Liver (tissue), 8 donors: ENCODE measurements at regions not wholly inside any gene's neighbourhood (a gene's known extent, or its start where the extent isn't known, plus 50 kb on each side); places are given as distances from the start of the nearest gene placed in this dataset.

Experiments
- DNase-seq: peaks from one replicate; pipeline ENCODE4 v3.0.0-alpha.2; 2017; ENCODE audit warnings: low spot score
- H3K27ac ChIP-seq, 2 donors: one replicate each; pipeline ENCODE4 v1.7.0; 2013; ENCODE audit warnings: inconsistent platforms in 2 of 2, low read length in 2 of 2, control low read depth in 1 of 2, low read depth in 1 of 2, mild to moderate bottlenecking in 1 of 2
- H3K27me3 ChIP-seq, 4 donors: one replicate each; pipeline versions ENCODE4 v1.6.1 to v1.7.0; 2013; ENCODE audit warnings: low read length in 3 of 4, inconsistent platforms in 1 of 4, mild to moderate bottlenecking in 1 of 4, moderate library complexity in 1 of 4; ENCODE audit not compliant: control insufficient read depth in 4 of 4, insufficient read depth in 4 of 4
- H3K36me3 ChIP-seq, 4 donors: one replicate each; pipeline versions ENCODE4 v1.6.1 to v1.7.0; 2013; ENCODE audit warnings: low read length in 3 of 4, mild to moderate bottlenecking in 3 of 4, low read depth in 1 of 4, moderate library complexity in 1 of 4; ENCODE audit not compliant: control insufficient read depth in 4 of 4, insufficient read depth in 3 of 4
- H3K4me1 ChIP-seq, 4 donors: one replicate each; pipeline versions ENCODE4 v1.6.1 to v1.7.0; 2013; ENCODE audit warnings: low read length in 3 of 4, mild to moderate bottlenecking in 3 of 4, moderate library complexity in 1 of 4; ENCODE audit not compliant: control insufficient read depth in 4 of 4, insufficient read depth in 4 of 4
- H3K4me3 ChIP-seq, 3 donors: one replicate each; pipeline versions ENCODE4 v1.6.1 to v1.7.0; 2013; ENCODE audit warnings: low read length in 3 of 3, control low read depth in 1 of 3, low read depth in 1 of 3, mild to moderate bottlenecking in 1 of 3
- H3K9ac ChIP-seq, 2 donors: one replicate each; pipeline ENCODE4 v1.7.0; 2013; ENCODE audit warnings: low read length in 2 of 2, mild to moderate bottlenecking in 2 of 2, moderate library complexity in 2 of 2, control low read depth in 1 of 2, low read depth in 1 of 2
- H3K9me3 ChIP-seq, 4 donors: one replicate each; pipeline versions ENCODE4 v1.6.1 to v1.7.0; 2013; ENCODE audit warnings: low read length in 3 of 4; ENCODE audit not compliant: control insufficient read depth in 4 of 4
- EGR1 ChIP-seq, 2 donors: IDR thresholded peaks; 2 replicates each; pipeline ENCODE4 v1.6.1; 2016 to 2018; ENCODE audit warnings: antibody characterized with exemption in 2 of 2, low read depth in 2 of 2
- FOXA1 ChIP-seq: IDR thresholded peaks from 2 replicates; pipeline ENCODE4 v1.6.1; 2016; ENCODE audit warnings: antibody characterized with exemption
- FOXA2 ChIP-seq: IDR thresholded peaks from 2 replicates; pipeline ENCODE4 v1.6.1; 2016; ENCODE audit warnings: antibody characterized with exemption
- GABPA ChIP-seq, 2 donors: IDR thresholded peaks in 1 of 2; conservative IDR thresholded peaks in 1 of 2; 2 replicates each; pipeline ENCODE4 v1.6.1; 2016; ENCODE audit warnings: antibody characterized with exemption in 2 of 2, mild to moderate bottlenecking in 1 of 2, moderate library complexity in 1 of 2
- HNF4A ChIP-seq, 2 donors: conservative IDR thresholded peaks; 2 replicates each; pipeline ENCODE4 v1.6.1; 2016; ENCODE audit warnings: antibody characterized with exemption in 2 of 2, mild to moderate bottlenecking in 2 of 2
- HNF4G ChIP-seq: IDR thresholded peaks from 2 replicates; pipeline ENCODE4 v1.6.1; 2016; ENCODE audit warnings: antibody characterized with exemption
- JUND ChIP-seq, 2 donors: IDR thresholded peaks; 2 replicates each; pipeline ENCODE4 v1.6.1; 2016; ENCODE audit warnings: antibody characterized with exemption in 2 of 2
- NR2F2 ChIP-seq: IDR thresholded peaks from 2 replicates; pipeline ENCODE4 v1.6.1; 2016; ENCODE audit warnings: antibody characterized with exemption
- RAD21 ChIP-seq, 2 donors: IDR thresholded peaks; 2 replicates each; pipeline ENCODE4 v1.6.1; 2016; ENCODE audit warnings: antibody characterized with exemption in 2 of 2, mild to moderate bottlenecking in 2 of 2
- RXRA ChIP-seq, 2 donors: IDR thresholded peaks; 2 replicates each; pipeline ENCODE4 v1.6.1; 2017 to 2018; ENCODE audit warnings: antibody characterized with exemption in 2 of 2, mild to moderate bottlenecking in 1 of 2
- SP1 ChIP-seq: IDR thresholded peaks from 2 replicates; pipeline ENCODE4 v1.6.1; 2018; ENCODE audit warnings: antibody characterized with exemption, mild to moderate bottlenecking
- TAF1 ChIP-seq: conservative IDR thresholded peaks from 2 replicates; pipeline ENCODE4 v1.6.1; 2016; ENCODE audit warnings: antibody characterized with exemption, mild to moderate bottlenecking
- YY1 ChIP-seq: IDR thresholded peaks from 2 replicates; pipeline ENCODE4 v1.6.1; 2016; ENCODE audit warnings: antibody characterized with exemption, mild to moderate bottlenecking
- WGBS: extraction: QIAGEN DNeasy Blood & Tissue Kit; methylation state at CpG from one replicate; pipeline ENCODE4 v1.1.7; 2013; 5-methylcytosine and 5-hydroxymethylcytosine counted together
- TF ChIP-seq, protein P1 (sequence below): fragments of 150-350 bp; IDR thresholded peaks from 2 replicates; pipeline ENCODE4 v1.5.1; 2017; ENCODE audit warnings: improper control_type of control experiment, low read depth, low read length; ENCODE audit not compliant: missing input control
- TF ChIP-seq, protein P2 (sequence below): IDR thresholded peaks from 2 replicates; pipeline ENCODE4 v1.6.1; 2016; ENCODE audit warnings: antibody characterized with exemption
- TF ChIP-seq, protein P3 (sequence below): IDR thresholded peaks from 2 replicates; pipeline ENCODE4 v1.6.1; 2016; ENCODE audit warnings: antibody characterized with exemption
- TF ChIP-seq, protein P4 (sequence below): IDR thresholded peaks from 2 replicates; pipeline ENCODE4 v1.6.1; 2016; ENCODE audit warnings: antibody characterized with exemption, mild to moderate bottlenecking
- TF ChIP-seq, protein P5 (sequence below): IDR thresholded peaks from 2 replicates; pipeline ENCODE4 v1.6.1; 2016; ENCODE audit warnings: antibody characterized with exemption
- donor health status: healthy.
- donor health status: healthy.
- donor health status: healthy.
- donor health status: healthy.
- donor health status: healthy.

DNA sequence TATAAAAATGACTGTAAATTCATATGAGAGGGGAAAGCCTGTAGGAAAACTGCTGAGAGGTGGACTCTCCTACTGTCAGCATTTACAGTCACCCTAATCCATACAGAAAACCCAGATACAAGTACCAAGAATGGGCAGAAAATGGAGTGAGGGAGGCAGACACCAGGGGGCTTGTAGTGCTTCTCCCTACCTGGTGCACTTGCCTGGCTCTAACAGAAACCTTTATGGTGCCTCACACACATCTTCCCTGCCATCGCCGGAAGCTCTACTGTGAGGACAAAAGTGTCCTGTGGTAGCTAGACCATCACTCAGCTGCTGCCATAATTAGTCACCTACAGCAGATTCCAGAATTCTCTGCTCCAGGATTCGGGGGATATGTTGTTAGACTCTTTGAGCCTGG is 441.3 kb downstream of the TFAP2B start:
- no peak overlapping the region for H3K9ac ChIP-seq
- DNase-seq: no peak
- H3K27me3 ChIP-seq: no peaks in the 10 kb centered on the region
- no peak overlapping the region for H3K4me3 ChIP-seq
- H3K4me1 ChIP-seq: peaks cover 0 to 3% (median under 1%) of the 10 kb centered on the region in 4 donors
- WGBS: 87% methylated on average over 3 of the region's 3 CpGs
- H3K36me3 ChIP-seq: no peaks in the 10 kb centered on the region
- no peak overlapping the region for H3K27ac ChIP-seq
- no peak for TF ChIP-seq FOXA2
- no peak for TF ChIP-seq HNF4A (conservative IDR thresholded peaks at IDR 0.05)
- TF ChIP-seq, protein P1, sequence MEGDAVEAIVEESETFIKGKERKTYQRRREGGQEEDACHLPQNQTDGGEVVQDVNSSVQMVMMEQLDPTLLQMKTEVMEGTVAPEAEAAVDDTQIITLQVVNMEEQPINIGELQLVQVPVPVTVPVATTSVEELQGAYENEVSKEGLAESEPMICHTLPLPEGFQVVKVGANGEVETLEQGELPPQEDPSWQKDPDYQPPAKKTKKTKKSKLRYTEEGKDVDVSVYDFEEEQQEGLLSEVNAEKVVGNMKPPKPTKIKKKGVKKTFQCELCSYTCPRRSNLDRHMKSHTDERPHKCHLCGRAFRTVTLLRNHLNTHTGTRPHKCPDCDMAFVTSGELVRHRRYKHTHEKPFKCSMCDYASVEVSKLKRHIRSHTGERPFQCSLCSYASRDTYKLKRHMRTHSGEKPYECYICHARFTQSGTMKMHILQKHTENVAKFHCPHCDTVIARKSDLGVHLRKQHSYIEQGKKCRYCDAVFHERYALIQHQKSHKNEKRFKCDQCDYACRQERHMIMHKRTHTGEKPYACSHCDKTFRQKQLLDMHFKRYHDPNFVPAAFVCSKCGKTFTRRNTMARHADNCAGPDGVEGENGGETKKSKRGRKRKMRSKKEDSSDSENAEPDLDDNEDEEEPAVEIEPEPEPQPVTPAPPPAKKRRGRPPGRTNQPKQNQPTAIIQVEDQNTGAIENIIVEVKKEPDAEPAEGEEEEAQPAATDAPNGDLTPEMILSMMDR: no peak
- TF ChIP-seq, protein P2, sequence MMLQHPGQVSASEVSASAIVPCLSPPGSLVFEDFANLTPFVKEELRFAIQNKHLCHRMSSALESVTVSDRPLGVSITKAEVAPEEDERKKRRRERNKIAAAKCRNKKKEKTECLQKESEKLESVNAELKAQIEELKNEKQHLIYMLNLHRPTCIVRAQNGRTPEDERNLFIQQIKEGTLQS: no peak
- TF ChIP-seq TAF1: no peak
- TF ChIP-seq, protein P3, sequence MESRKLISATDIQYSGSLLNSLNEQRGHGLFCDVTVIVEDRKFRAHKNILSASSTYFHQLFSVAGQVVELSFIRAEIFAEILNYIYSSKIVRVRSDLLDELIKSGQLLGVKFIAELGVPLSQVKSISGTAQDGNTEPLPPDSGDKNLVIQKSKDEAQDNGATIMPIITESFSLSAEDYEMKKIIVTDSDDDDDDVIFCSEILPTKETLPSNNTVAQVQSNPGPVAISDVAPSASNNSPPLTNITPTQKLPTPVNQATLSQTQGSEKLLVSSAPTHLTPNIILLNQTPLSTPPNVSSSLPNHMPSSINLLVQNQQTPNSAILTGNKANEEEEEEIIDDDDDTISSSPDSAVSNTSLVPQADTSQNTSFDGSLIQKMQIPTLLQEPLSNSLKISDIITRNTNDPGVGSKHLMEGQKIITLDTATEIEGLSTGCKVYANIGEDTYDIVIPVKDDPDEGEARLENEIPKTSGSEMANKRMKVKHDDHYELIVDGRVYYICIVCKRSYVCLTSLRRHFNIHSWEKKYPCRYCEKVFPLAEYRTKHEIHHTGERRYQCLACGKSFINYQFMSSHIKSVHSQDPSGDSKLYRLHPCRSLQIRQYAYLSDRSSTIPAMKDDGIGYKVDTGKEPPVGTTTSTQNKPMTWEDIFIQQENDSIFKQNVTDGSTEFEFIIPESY: no peak
- TF ChIP-seq, protein P4, sequence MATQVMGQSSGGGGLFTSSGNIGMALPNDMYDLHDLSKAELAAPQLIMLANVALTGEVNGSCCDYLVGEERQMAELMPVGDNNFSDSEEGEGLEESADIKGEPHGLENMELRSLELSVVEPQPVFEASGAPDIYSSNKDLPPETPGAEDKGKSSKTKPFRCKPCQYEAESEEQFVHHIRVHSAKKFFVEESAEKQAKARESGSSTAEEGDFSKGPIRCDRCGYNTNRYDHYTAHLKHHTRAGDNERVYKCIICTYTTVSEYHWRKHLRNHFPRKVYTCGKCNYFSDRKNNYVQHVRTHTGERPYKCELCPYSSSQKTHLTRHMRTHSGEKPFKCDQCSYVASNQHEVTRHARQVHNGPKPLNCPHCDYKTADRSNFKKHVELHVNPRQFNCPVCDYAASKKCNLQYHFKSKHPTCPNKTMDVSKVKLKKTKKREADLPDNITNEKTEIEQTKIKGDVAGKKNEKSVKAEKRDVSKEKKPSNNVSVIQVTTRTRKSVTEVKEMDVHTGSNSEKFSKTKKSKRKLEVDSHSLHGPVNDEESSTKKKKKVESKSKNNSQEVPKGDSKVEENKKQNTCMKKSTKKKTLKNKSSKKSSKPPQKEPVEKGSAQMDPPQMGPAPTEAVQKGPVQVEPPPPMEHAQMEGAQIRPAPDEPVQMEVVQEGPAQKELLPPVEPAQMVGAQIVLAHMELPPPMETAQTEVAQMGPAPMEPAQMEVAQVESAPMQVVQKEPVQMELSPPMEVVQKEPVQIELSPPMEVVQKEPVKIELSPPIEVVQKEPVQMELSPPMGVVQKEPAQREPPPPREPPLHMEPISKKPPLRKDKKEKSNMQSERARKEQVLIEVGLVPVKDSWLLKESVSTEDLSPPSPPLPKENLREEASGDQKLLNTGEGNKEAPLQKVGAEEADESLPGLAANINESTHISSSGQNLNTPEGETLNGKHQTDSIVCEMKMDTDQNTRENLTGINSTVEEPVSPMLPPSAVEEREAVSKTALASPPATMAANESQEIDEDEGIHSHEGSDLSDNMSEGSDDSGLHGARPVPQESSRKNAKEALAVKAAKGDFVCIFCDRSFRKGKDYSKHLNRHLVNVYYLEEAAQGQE: no peak
- no peak for TF ChIP-seq HNF4G
- TF ChIP-seq RXRA (IDR thresholded peaks at IDR 0.05): no peak
- TF ChIP-seq RAD21 (IDR thresholded peaks at IDR 0.05): no peak
- TF ChIP-seq EGR1 (IDR thresholded peaks at IDR 0.05; ENCODE audit: low read depth in 2 of 2): no peak
- TF ChIP-seq, protein P5, sequence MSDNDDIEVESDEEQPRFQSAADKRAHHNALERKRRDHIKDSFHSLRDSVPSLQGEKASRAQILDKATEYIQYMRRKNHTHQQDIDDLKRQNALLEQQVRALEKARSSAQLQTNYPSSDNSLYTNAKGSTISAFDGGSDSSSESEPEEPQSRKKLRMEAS: no peak
- no peak for TF ChIP-seq GABPA (IDR thresholded peaks at IDR 0.05 in 1 of 2, conservative IDR thresholded peaks at IDR 0.05 in 1 of 2)
- no peak for TF ChIP-seq NR2F2
- TF ChIP-seq JUND (IDR thresholded peaks at IDR 0.05): no peak
- no peak for TF ChIP-seq SP1
- no peak for TF ChIP-seq YY1
- no peak for TF ChIP-seq FOXA1
- H3K9me3 ChIP-seq: no peaks in the 10 kb centered on the region
